ENCODE measurements at regions not wholly inside any gene's neighbourhood (a gene's known extent, or its start where the extent isn't known, plus 50 kb on each side); places are given as distances from the start of the nearest gene placed in this dataset.

DNA sequence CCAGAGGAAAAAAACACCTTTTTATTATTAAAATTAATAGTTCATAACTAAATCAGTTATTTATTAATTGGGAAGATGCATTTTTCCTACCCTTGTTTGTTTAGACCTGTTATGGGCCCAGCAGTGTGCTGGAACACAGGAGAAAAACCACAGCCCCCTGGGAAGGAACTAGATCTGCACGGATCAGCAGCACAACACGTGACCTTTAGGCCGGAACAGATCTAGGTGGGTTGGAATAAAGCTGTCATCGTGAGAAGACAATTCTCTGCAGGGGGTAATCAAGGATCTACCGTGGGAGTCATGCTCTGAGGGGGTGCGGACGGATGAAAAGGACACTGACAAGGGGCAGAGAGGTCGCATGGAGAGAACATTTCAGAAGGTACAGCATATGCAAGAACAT lies 95.8 kb upstream of the SPATA31C2 start:
- no peak for FAIRE-seq
- Histone ChIP-seq H3K4me3 (ENCODE audit: low read length in 3 of 3) (no peak overlapping the region), H3K27ac (ENCODE audit: low read depth in 2 of 2, low read length in 2 of 2) (no peak overlapping the region), H3K4me1 (ENCODE audit: control insufficient read depth in 2 of 3, insufficient read depth in 2 of 3, low read depth in 1 of 3, low read length in 3 of 3) (peaks cover 0 to 2% (median 0%) of the 10 kb centered on the region in 3 donors), H3K36me3 (ENCODE audit: control insufficient read depth in 2 of 3, insufficient read depth in 3 of 3, low read length in 3 of 3) (no peaks in the 10 kb centered on the region), H3K9me3 (ENCODE audit: control insufficient read depth in 2 of 3, insufficient read depth in 1 of 3, low read length in 3 of 3) (peaks cover 0 to 3% (median 0%) of the 10 kb centered on the region in 3 donors), H3K9ac (ENCODE audit: low read length in 3 of 3) (no peak overlapping the region), H3K27me3 (ENCODE audit: control insufficient read depth, insufficient read depth, low read length) (no peaks in the 10 kb centered on the region)
- TF ChIP-seq, protein P1, sequence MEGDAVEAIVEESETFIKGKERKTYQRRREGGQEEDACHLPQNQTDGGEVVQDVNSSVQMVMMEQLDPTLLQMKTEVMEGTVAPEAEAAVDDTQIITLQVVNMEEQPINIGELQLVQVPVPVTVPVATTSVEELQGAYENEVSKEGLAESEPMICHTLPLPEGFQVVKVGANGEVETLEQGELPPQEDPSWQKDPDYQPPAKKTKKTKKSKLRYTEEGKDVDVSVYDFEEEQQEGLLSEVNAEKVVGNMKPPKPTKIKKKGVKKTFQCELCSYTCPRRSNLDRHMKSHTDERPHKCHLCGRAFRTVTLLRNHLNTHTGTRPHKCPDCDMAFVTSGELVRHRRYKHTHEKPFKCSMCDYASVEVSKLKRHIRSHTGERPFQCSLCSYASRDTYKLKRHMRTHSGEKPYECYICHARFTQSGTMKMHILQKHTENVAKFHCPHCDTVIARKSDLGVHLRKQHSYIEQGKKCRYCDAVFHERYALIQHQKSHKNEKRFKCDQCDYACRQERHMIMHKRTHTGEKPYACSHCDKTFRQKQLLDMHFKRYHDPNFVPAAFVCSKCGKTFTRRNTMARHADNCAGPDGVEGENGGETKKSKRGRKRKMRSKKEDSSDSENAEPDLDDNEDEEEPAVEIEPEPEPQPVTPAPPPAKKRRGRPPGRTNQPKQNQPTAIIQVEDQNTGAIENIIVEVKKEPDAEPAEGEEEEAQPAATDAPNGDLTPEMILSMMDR (IDR thresholded peaks at IDR 0.05; ENCODE audit: borderline replicate concordance, extremely low read depth, insufficient read depth): no peak
- intact Hi-C loops (cut with DNase I): no loop called here
- DNase-seq: peak in 2 of 5 donors; percentile 30 to 33

DNA sequence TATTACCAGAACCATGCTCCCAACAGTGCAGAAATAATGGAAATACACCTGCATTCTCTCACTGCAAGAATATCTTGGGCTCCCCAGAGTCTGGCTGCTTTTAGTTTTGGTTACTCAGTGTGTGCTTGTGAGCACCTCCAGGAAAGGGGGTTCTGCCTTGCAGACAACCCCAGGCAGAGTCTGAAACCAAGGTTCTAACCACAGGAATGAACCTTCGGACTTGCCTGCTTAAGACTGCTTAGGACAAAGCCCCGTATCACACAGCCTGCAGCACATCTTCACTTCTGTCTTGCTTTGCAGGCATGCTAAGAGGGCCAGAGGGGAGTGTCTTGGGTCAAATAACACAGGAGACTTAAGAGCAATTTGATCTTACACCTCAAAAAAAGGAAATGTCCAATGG lies 94.8 kb upstream of the SPATA31C2 start:
- no peak overlapping the region for H3K9ac ChIP-seq (ENCODE audit: low read length in 3 of 3)
- H3K4me3 ChIP-seq (ENCODE audit: low read length in 3 of 3): no peak overlapping the region
- FAIRE-seq (no peak), DNase-seq (no peak)
- no peaks in the 10 kb centered on the region for H3K27me3 ChIP-seq (ENCODE audit: control insufficient read depth, insufficient read depth, low read length)
- peaks cover 0 to 3% (median 0%) of the 10 kb centered on the region in 3 donors for H3K9me3 ChIP-seq (ENCODE audit: control insufficient read depth in 2 of 3, insufficient read depth in 1 of 3, low read length in 3 of 3)
- intact Hi-C loops (cut with DNase I): no loop called here
- TF ChIP-seq, protein P1 (IDR thresholded peaks at IDR 0.05; ENCODE audit: borderline replicate concordance, extremely low read depth, insufficient read depth): no peak
- H3K27ac ChIP-seq (ENCODE audit: low read depth in 2 of 2, low read length in 2 of 2): no peak overlapping the region
- no peaks in the 10 kb centered on the region for H3K36me3 ChIP-seq (ENCODE audit: control insufficient read depth in 2 of 3, insufficient read depth in 3 of 3, low read length in 3 of 3)
- peaks cover 0 to 2% (median 0%) of the 10 kb centered on the region in 3 donors for H3K4me1 ChIP-seq (ENCODE audit: control insufficient read depth in 2 of 3, insufficient read depth in 2 of 3, low read depth in 1 of 3, low read length in 3 of 3)

DNA sequence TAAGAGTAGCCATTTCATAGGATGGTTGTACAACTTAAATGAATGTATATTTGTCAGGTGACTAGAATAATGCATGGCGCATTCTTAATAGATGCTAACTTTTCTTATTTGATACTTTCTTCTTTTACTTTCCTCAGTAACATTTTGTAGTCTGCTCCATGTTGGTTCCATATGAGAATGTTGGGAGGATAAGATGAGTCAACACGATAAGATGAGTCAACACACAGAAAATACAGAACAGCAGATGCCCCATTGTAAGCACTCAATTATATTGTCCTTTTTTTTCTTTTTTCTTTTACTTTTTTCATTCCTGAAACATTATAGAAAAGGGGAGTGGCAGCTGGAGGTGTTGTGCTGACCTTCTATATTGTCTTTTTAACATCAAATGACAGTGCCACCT lies 92.3 kb upstream of the SPATA31C2 start:
- H3K36me3 ChIP-seq (ENCODE audit: control insufficient read depth in 2 of 3, insufficient read depth in 3 of 3, low read length in 3 of 3): no peaks in the 10 kb centered on the region
- no peak overlapping the region for H3K27ac ChIP-seq (ENCODE audit: low read depth in 2 of 2, low read length in 2 of 2)
- H3K4me3 ChIP-seq (ENCODE audit: low read length in 3 of 3): no peak overlapping the region
- H3K27me3 ChIP-seq (ENCODE audit: control insufficient read depth, insufficient read depth, low read length): no peaks in the 10 kb centered on the region
- FAIRE-seq (no peak), DNase-seq (no peak)
- TF ChIP-seq, protein P1 (IDR thresholded peaks at IDR 0.05; ENCODE audit: borderline replicate concordance, extremely low read depth, insufficient read depth): no peak
- peaks cover 0 to 3% (median 0%) of the 10 kb centered on the region in 3 donors for H3K9me3 ChIP-seq (ENCODE audit: control insufficient read depth in 2 of 3, insufficient read depth in 1 of 3, low read length in 3 of 3)
- intact Hi-C loops (cut with DNase I): no loop called here
- no peaks in the 10 kb centered on the region for H3K4me1 ChIP-seq (ENCODE audit: control insufficient read depth in 2 of 3, insufficient read depth in 2 of 3, low read depth in 1 of 3, low read length in 3 of 3)
- no peak overlapping the region for H3K9ac ChIP-seq (ENCODE audit: low read length in 3 of 3)

DNA sequence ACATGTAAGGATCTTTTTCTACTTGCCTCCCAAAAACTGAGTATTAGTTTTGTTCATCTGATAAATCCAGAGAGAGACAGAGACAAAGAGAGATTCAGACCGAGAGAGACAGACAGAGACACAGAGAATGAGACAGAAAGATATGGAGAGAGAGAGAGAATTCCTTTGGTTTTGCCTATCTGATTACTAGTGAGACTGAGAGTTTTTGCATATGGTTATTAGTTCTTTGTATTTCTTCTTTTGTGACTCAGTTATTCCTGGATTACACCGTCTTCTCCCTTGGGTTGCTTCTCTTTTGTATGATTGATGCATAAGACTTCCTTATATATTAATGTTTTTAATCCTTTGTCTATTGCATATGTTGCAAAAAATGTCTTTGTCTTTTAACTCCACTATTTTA lies 91.2 kb upstream of the SPATA31C2 start:
- Histone ChIP-seq H3K9me3 (ENCODE audit: control insufficient read depth in 2 of 3, insufficient read depth in 1 of 3, low read length in 3 of 3) (peaks cover 0 to 3% (median 0%) of the 10 kb centered on the region in 3 donors), H3K4me3 (ENCODE audit: low read length in 3 of 3) (no peak overlapping the region), H3K27me3 (ENCODE audit: control insufficient read depth, insufficient read depth, low read length) (no peaks in the 10 kb centered on the region), H3K36me3 (ENCODE audit: control insufficient read depth in 2 of 3, insufficient read depth in 3 of 3, low read length in 3 of 3) (no peaks in the 10 kb centered on the region), H3K4me1 (ENCODE audit: control insufficient read depth in 2 of 3, insufficient read depth in 2 of 3, low read depth in 1 of 3, low read length in 3 of 3) (no peaks in the 10 kb centered on the region), H3K9ac (ENCODE audit: low read length in 3 of 3) (no peak overlapping the region), H3K27ac (ENCODE audit: low read depth in 2 of 2, low read length in 2 of 2) (no peak overlapping the region)
- intact Hi-C loops (cut with DNase I): no loop called here
- no peak for DNase-seq
- FAIRE-seq: no peak
- TF ChIP-seq, protein P1 (IDR thresholded peaks at IDR 0.05; ENCODE audit: borderline replicate concordance, extremely low read depth, insufficient read depth): no peak

All from kidney (tissue), 13 donors.